CD8-positive, alpha-beta memory T cell (primary cell): ENCODE measurements at regions not wholly inside any gene's neighbourhood (a gene's known extent, or its start where the extent isn't known, plus 50 kb on each side); places are given as distances from the start of the nearest gene placed in this dataset.

Source experiments
- CTCF ChIA-PET: fragments of 350-600 bp; sonication (Branson Sonifier 250); formaldehyde crosslinking; loops from one replicate; lab custom pipeline; 2021; ENCODE audit warnings: antibody characterized with exemption; lab: Charles Lee
- POLR2A ChIA-PET: fragments of 350-600 bp; sonication (Branson Sonifier 250); formaldehyde crosslinking; loops from one replicate; lab custom pipeline; 2021; ENCODE audit warnings: antibody characterized with exemption; lab: Charles Lee
- DNase-seq, 5 donors: peaks; one replicate each; pipeline versions ENCODE4 v3.0.0 to v3.0.0-alpha.2; 2020 to 2022; ENCODE audit warnings: mixed read lengths in 1 of 5
- H3K27ac ChIP-seq: one replicate; pipeline ENCODE4 v1.7.0; 2013; ENCODE audit warnings: low read depth, mild to moderate bottlenecking, low read length, moderate library complexity
- H3K27me3 ChIP-seq: 2 replicates; pipeline ENCODE4 v1.7.0; 2013; ENCODE audit warnings: low read length, mild to moderate bottlenecking; ENCODE audit not compliant: insufficient read depth, poor library complexity, severe bottlenecking
- H3K36me3 ChIP-seq: 2 replicates; pipeline ENCODE4 v1.7.0; 2013; ENCODE audit warnings: mild to moderate bottlenecking, low read length, moderate library complexity; ENCODE audit not compliant: insufficient read depth
- H3K4me1 ChIP-seq: 2 replicates; pipeline ENCODE4 v1.7.0; 2013; ENCODE audit warnings: mild to moderate bottlenecking, low read length, moderate library complexity; ENCODE audit not compliant: insufficient read depth
- H3K4me3 ChIP-seq: 2 replicates; pipeline ENCODE4 v1.7.0; 2013; ENCODE audit warnings: mild to moderate bottlenecking, low read length
- H3K9me3 ChIP-seq: 2 replicates; pipeline ENCODE4 v1.7.0; 2013; ENCODE audit warnings: mild to moderate bottlenecking, low read length
- H3K27ac Mint-ChIP-seq, 8 donors: one replicate each; pipeline ENCODE4 v1.8.0; 2020 to 2021; ENCODE audit warnings: mixed read lengths in 8 of 8, mild to moderate bottlenecking in 6 of 8, inconsistent platforms in 3 of 8, moderate library complexity in 3 of 8
- H3K27me3 Mint-ChIP-seq, 2 donors: one replicate each; pipeline ENCODE4 v1.8.0; 2020 to 2021; ENCODE audit warnings: mixed read lengths in 2 of 2, mild to moderate bottlenecking in 1 of 2, moderate library complexity in 1 of 2
- H3K36me3 Mint-ChIP-seq, 3 donors: one replicate each; pipeline ENCODE4 v1.8.0; 2020 to 2021; ENCODE audit warnings: mixed read lengths in 3 of 3, inconsistent platforms in 1 of 3, mild to moderate bottlenecking in 1 of 3
- H3K4me1 Mint-ChIP-seq, 3 donors: one replicate each; pipeline ENCODE4 v1.8.0; 2020 to 2021; ENCODE audit warnings: mixed read lengths in 3 of 3, inconsistent platforms in 1 of 3, mild to moderate bottlenecking in 1 of 3
- H3K4me3 Mint-ChIP-seq, 7 donors: one replicate each; pipeline ENCODE4 v1.8.0; 2020 to 2021; ENCODE audit warnings: mixed read lengths in 7 of 7, mild to moderate bottlenecking in 6 of 7, moderate library complexity in 4 of 7, inconsistent platforms in 2 of 7
- H3K9me3 Mint-ChIP-seq, 5 donors: one replicate each; pipeline ENCODE4 v1.8.0; 2020 to 2022; ENCODE audit warnings: mixed read lengths in 5 of 5, mild to moderate bottlenecking in 3 of 5, moderate library complexity in 2 of 5, inconsistent platforms in 1 of 5

DNA sequence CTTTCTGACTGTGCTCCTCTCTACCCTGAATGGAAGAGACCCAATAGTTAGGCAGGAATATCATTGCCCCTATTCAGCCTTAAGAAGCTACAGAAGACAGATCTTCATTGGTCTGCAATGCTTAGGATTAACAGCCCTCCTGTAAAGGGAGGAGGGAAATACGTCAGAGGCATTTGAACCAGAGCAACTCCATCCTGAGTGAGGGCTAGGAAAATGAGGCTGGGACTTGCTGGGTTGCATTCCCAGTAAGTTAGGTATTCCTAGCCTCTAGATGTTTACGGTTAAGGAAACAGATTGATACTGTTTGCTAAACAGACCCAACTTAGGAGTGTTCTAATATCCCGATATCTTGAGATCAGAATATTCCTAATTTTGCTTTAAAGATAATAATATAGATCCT lies 63.5 kb downstream of the PCDH18 start:
- Mint-ChIP-seq H3K27me3 (no peaks in the 10 kb centered on the region), H3K27ac (no peak overlapping the region), H3K4me3 (no peak overlapping the region), H3K9me3 (peaks cover 8 to 24% (median 11%) of the 10 kb centered on the region in 5 donors), H3K4me1 (no peaks in the 10 kb centered on the region), H3K36me3 (no peaks in the 10 kb centered on the region)
- H3K27ac ChIP-seq = no peak overlapping the region
- no peak overlapping the region for H3K4me3 ChIP-seq
- no peaks in the 10 kb centered on the region for H3K27me3 ChIP-seq
- no peaks in the 10 kb centered on the region for H3K4me1 ChIP-seq
- ChIA-PET CTCF (no interaction called here), POLR2A (no interaction called here)
- no peak for DNase-seq
- H3K36me3 ChIP-seq = no peaks in the 10 kb centered on the region
- H3K9me3 ChIP-seq = no peaks in the 10 kb centered on the region

DNA sequence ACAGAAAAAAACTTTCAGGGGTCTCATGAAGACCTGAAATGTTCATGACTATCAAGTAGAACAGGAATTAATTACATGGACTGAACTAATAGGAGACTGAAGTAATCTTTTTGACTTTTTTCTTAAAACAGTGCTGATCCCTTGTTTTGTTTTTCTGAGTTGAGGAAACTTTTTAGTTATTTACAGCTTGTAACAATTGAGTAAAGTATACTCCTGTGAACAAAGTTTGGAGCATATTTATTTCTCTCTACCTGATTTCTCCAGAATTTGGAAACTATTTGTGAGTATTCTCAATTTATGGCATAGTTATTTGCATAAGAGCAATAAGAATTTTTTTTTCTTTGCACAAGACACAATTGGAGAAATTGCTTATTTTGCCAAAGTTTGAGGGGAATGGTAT lies 64.8 kb downstream of the PCDH18 start:
- H3K27ac ChIP-seq = no peak overlapping the region

DNA sequence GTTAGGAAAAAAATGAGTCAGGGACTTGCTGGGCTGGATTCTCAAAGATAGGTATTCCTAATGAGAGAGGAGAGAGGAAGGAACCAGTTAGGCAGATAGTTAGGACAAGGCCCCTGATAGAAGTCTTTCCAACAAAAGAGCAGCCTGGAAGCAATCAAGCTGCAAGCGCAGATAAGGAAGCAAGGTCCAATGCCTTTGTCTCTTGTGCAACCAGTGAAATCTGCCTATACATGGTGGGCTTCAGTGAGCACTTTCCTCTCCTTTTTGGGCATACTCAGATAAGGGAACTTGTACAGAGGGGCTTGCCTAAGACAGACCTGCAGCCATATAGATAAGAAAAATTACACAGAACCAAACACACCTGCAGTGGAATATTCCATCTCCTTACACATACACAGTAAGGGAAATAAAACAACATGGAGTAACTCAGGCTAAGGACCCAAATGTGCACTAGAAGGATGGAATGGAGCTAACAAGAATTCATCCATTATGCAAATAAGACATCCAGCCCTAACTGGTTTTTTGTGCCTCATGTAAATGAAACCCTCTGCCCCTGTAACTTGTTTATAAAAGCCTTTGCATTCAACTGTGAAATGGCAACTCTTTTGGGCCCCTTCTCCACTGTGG lies 68.8 kb downstream of the PCDH18 start:
- DNase-seq = no peak
- Histone ChIP-seq H3K9me3 (no peaks in the 10 kb centered on the region), H3K27ac (no peak overlapping the region), H3K4me1 (no peaks in the 10 kb centered on the region), H3K27me3 (no peaks in the 10 kb centered on the region), H3K36me3 (no peaks in the 10 kb centered on the region), H3K4me3 (no peak overlapping the region)
- Mint-ChIP-seq H3K4me1 (no peaks in the 10 kb centered on the region), H3K9me3 (peaks cover 6 to 24% (median 14%) of the 10 kb centered on the region in 5 donors), H3K27me3 (no peaks in the 10 kb centered on the region), H3K27ac (no peak overlapping the region), H3K36me3 (no peaks in the 10 kb centered on the region), H3K4me3 (no peak overlapping the region)
- ChIA-PET POLR2A (no interaction called here), CTCF (no interaction called here)

More for the DNA sequence above, 64.8 kb downstream of the PCDH18 start:
- DNase-seq = no peak
- H3K36me3 ChIP-seq = no peaks in the 10 kb centered on the region
- no peak overlapping the region for H3K4me3 ChIP-seq
- H3K4me1 ChIP-seq = no peaks in the 10 kb centered on the region
- Mint-ChIP-seq H3K27ac (no peak overlapping the region), H3K27me3 (no peaks in the 10 kb centered on the region), H3K4me3 (no peak overlapping the region), H3K9me3 (peaks cover 9 to 25% (median 11%) of the 10 kb centered on the region in 5 donors), H3K36me3 (no peaks in the 10 kb centered on the region), H3K4me1 (no peaks in the 10 kb centered on the region)
- H3K9me3 ChIP-seq = no peaks in the 10 kb centered on the region
- CTCF ChIA-PET = no interaction called here
- POLR2A ChIA-PET = no interaction called here
- no peaks in the 10 kb centered on the region for H3K27me3 ChIP-seq

DNA sequence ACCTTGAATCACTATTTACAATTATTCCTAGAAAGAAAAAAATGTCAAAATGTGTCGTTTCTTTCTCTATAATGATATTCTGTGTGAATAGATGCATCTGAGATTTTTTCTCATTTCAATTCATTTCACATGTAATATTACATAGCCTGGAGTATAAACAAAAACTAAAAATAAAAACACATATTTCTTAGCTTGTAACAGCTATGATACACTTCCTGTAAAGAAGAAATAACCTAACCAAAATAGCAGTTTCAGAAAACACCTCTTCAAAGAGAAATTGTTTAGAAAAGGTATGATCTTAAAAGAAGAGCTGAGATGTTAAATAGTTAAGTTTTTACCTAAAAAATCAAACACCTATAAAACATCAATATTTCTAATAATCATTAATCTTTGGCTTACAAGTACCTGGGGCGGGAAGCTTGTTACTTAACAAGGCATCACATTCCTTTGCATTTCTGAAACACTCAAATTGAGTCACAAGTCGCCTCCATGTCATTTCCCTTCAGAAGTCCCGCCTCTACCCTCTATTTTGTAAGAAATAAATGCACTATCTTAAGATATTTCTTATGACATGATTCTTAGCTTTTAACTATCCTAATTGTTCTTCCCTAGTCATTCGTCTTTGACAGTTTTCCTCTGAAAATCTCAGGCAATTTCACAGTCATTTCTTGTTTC lies 76.5 kb downstream of the PCDH18 start:
- H3K4me1 ChIP-seq = no peaks in the 10 kb centered on the region
- H3K36me3 Mint-ChIP-seq = no peaks in the 10 kb centered on the region
- H3K4me3 ChIP-seq = no peak overlapping the region
- H3K27me3 Mint-ChIP-seq = peaks cover 0 to 1% of the 10 kb centered on the region in 2 donors
- no peak for DNase-seq
- H3K4me3 Mint-ChIP-seq = no peak overlapping the region
- H3K9me3 ChIP-seq = no peaks in the 10 kb centered on the region
- CTCF ChIA-PET = no interaction called here
- H3K27me3 ChIP-seq = no peaks in the 10 kb centered on the region
- no peaks in the 10 kb centered on the region for H3K4me1 Mint-ChIP-seq
- H3K36me3 ChIP-seq = no peaks in the 10 kb centered on the region
- peaks cover 0 to 15% (median 9%) of the 10 kb centered on the region in 5 donors for H3K9me3 Mint-ChIP-seq
- no peak overlapping the region for H3K27ac Mint-ChIP-seq
- no peak overlapping the region for H3K27ac ChIP-seq
- POLR2A ChIA-PET = no interaction called here

DNA sequence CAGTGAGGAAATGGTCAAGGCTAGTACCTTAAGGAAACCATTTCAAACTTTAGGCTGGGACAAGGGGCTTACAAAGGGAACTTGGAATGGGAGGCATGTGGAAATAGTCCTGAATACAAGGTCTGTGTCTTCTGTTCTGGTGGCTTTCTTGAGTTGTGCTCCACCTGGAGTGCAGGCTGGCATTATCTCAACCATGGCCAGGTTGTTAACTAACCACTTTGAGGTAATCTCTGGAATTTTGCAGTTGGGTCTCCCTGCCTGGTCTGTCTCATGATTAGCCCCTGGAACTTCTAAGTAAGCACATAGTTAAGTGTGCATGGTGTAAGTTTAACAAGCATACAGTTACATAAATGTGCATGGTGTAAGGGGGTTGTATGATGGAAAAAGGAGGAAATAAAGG lies 77.5 kb downstream of the PCDH18 start:
- Mint-ChIP-seq H3K4me1 (no peaks in the 10 kb centered on the region), H3K9me3 (peaks cover 0 to 10% (median 8%) of the 10 kb centered on the region in 5 donors), H3K27me3 (peaks cover 0 to 1% of the 10 kb centered on the region in 2 donors), H3K4me3 (no peak overlapping the region), H3K27ac (no peak overlapping the region), H3K36me3 (no peaks in the 10 kb centered on the region)
- Histone ChIP-seq H3K9me3 (no peaks in the 10 kb centered on the region), H3K36me3 (no peaks in the 10 kb centered on the region), H3K27ac (no peak overlapping the region), H3K4me1 (no peaks in the 10 kb centered on the region), H3K27me3 (no peaks in the 10 kb centered on the region), H3K4me3 (no peak overlapping the region)
- ChIA-PET CTCF (no interaction called here), POLR2A (no interaction called here)
- DNase-seq = no peak

DNA sequence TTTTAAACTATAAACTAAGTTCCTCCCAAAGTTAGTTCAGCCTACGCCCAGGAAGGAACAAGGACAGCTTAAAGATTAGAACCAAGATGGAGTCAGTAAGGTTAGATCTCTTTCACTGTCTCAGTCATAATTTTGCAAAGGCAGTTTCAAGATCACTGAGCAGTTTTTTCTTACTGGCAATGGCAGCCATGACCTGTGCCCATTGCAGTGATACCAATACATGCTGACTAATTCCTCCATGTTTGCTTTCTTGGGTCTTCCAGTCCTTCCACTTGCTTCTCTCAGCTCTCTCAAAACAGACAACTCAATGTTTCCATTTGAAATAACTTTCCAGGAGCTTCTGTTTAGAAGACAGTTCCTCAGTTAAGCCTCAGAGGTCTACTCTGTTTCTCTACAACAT lies 79.5 kb downstream of the PCDH18 start:
- Histone ChIP-seq H3K36me3 (no peaks in the 10 kb centered on the region), H3K27ac (no peak overlapping the region), H3K4me1 (no peaks in the 10 kb centered on the region), H3K4me3 (no peak overlapping the region), H3K9me3 (no peaks in the 10 kb centered on the region), H3K27me3 (no peaks in the 10 kb centered on the region)
- Mint-ChIP-seq H3K36me3 (no peaks in the 10 kb centered on the region), H3K27ac (no peak overlapping the region), H3K4me3 (no peak overlapping the region), H3K4me1 (no peaks in the 10 kb centered on the region), H3K27me3 (peaks cover 0 to 1% of the 10 kb centered on the region in 2 donors), H3K9me3 (peaks cover 0 to 12% (median 5%) of the 10 kb centered on the region in 5 donors)
- ChIA-PET POLR2A (no interaction called here), CTCF (no interaction called here)
- no peak for DNase-seq

DNA sequence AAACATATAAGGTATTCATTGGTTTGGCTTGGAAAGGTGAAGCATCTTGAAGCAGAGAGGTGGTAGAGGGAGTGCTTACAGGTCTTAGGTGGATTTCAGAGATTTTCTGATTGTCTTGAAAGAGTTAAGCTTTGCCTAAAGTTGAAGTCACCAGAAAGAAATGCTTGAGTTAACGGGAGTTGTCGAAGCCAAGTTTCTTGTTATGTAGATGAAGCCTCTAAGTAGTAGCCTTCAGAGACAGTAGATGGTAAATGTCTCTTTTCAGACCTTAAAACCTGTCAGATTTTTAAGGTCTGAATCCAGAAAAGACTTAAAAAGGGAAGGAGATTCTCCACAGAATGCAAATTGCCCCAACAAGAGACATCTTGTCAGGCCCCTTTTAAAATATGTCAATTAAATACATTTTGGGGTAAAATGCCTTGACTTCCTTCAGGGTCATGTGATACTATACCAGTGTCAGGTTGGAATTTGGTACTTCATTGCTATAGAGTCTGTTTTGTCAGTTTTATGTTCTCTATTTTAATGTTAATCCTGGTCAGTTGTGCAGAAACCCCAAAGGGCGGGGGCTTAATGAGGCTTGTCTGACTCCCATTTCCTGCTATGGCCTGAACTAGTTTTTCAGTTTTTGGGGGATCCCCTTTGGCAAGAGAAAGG lies 81.0 kb downstream of the PCDH18 start:
- Histone ChIP-seq H3K27me3 (no peaks in the 10 kb centered on the region), H3K9me3 (no peaks in the 10 kb centered on the region), H3K4me1 (no peaks in the 10 kb centered on the region), H3K4me3 (no peak overlapping the region), H3K36me3 (no peaks in the 10 kb centered on the region), H3K27ac (no peak overlapping the region)
- ChIA-PET CTCF (no interaction called here), POLR2A (no interaction called here)
- Mint-ChIP-seq H3K4me3 (no peak overlapping the region), H3K4me1 (no peaks in the 10 kb centered on the region), H3K27me3 (peaks cover 0 to 1% of the 10 kb centered on the region in 2 donors), H3K27ac (no peak overlapping the region), H3K36me3 (no peaks in the 10 kb centered on the region), H3K9me3 (peaks cover 0 to 13% (median 5%) of the 10 kb centered on the region in 5 donors)
- DNase-seq = no peak

DNA sequence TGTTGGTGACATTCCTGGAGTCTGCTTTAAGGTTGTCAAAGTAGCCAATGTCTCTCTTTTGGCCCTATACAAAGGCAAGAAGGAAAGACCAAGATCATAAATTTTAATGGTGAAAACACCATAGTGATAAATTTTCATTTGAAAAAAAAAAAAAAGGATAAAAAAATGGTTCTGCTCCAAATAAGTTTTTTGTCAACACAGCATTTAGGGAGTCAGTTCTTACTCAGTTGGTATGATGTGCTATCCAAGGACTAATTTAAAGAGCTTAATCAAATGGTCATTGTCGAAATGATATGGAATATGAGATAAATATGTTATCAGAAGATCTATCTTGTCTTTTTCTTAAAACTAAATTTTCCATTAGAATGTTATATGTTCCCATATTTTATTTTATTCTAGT lies 83.9 kb downstream of the PCDH18 start:
- H3K4me3 Mint-ChIP-seq = no peak overlapping the region
- Histone ChIP-seq H3K9me3 (no peaks in the 10 kb centered on the region), H3K36me3 (no peaks in the 10 kb centered on the region), H3K27me3 (no peaks in the 10 kb centered on the region), H3K4me3 (no peak overlapping the region), H3K4me1 (no peaks in the 10 kb centered on the region), H3K27ac (no peak overlapping the region)
- no peaks in the 10 kb centered on the region for H3K4me1 Mint-ChIP-seq
- no peak for DNase-seq
- H3K36me3 Mint-ChIP-seq = no peaks in the 10 kb centered on the region
- POLR2A ChIA-PET = no interaction called here
- no peaks in the 10 kb centered on the region for H3K27me3 Mint-ChIP-seq
- H3K27ac Mint-ChIP-seq = no peak overlapping the region
- H3K9me3 Mint-ChIP-seq = peaks cover 0 to 13% (median 5%) of the 10 kb centered on the region in 5 donors
- CTCF ChIA-PET = no interaction called here
